ENCODE measurements at regions not wholly inside any gene's neighbourhood (a gene's known extent, or its start where the extent isn't known, plus 50 kb on each side); places are given as distances from the start of the nearest gene placed in this dataset.
"Not testable (repeated sequence)": the region's sequence is repeated elsewhere in the genome, so short reads cannot be mapped to it uniquely, and the experiment has no call there.

- DNase-seq: no peak
These were observed 170.5 kb downstream of the SEPTIN7 start for GRCh38 chr7:35971133-35971891.

DNA sequence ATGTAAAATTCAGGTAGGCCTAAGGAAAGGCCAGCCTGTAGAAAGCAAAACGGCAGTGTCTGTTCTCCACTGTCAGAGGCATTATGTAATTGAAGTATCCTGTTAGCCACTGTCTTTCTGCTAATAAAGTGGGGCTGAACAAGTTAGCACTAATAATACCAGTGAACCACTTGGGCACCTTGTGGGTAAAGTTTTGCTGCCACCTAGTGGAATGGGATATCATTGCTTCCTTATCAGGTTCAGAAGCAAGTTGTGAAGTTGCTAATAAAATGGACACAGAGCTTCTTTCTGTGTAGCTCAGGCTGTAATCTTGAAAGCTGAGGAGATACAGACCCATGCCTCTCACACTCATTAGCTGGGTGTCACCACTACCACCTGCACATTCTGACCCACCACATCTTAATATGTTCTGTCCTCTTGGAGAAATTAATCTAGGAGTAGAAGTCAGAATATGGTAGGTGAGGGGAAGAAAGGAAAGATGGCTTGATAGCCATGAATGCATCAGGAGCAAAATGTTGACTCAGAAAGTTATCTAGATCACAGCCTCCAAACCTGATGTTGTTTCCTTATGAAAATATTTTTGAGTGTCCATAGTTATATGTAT is 175.1 kb downstream of the SEPTIN7 start:
- DNase-seq: peak; percentile 57 to 75

- DNase-seq: not testable (repeated sequence)
These were observed 174.0 kb upstream of the EEPD1 start for GRCh38 chr7:35978816-35979640.

DNA sequence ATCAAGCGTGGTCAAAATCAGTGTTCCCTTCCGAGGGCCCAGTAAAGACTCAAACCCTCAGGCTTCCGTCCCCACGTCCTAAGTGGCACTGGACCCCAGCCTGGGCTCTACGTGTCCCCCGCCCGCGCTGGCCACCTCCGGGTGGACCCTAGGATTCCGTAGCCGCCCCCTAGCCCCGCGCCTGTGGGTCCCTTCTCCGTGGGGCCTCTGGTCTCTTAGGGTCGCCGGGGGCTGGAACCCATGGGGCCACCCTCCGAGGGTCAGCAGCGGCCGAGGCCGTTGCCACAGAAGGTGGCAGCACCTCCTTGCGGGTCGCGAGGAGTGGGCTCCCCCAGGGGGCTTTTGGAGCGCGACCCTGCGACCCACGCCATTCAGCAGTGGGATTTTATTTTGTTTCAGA is 170.5 kb upstream of the EEPD1 start:
- DNase-seq: no peak

DNA sequence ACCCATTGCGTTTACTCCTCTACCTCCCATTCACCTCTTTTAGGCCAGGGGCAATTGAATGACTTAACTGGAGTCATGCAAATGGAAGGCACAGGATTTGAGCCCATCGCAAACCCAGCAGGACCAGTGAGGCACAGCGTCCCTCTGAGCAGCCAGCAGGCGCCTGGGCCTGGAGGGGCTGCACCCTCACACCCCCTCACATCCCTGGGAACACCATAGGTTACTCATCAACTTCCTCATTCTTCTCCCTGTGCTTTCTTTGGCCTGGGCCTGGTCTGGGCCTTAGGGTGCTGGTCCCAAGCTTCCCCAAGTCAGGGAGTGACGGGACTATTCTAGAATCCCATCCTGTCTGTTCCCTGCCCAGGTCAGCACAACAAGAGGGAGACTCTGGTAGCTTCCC is 169.4 kb upstream of the EEPD1 start:
- no peak for DNase-seq

DNA sequence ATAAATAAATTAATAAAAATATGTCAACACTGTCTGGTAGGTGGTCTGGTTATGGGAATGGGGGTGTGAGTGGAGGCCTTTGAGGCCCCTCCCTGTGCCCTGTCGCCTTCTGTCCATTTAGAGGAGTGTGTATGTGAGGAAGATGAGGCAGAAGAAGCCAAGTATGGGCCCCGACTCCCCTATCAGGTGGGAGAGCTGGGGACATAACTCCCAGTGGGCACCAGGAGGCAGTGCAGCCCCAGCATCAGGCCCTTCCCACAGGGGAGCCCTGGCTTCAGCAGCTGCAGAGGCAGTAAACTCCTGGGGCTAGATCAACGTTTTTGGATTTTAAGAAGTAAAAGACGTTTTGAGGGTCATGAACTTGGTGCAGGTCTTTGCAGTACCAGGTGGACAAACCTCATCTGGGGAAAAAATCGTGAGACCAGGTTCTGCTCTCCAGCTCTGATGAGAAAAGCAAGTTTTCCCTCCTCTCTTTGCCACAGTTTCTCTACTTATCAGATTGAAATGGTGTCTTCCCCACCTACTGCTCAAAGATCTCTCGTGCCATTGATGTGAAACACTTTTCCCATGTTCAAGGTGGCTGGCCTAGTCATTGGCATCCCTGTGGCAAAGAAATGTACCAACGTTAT is 167.8 kb upstream of the EEPD1 start:
- peak; percentile 61 to 73 for DNase-seq

GRCh38 chr7:35987016-35987415 is 166.0 kb upstream of the EEPD1 start:
- DNase-seq: no peak

DNA sequence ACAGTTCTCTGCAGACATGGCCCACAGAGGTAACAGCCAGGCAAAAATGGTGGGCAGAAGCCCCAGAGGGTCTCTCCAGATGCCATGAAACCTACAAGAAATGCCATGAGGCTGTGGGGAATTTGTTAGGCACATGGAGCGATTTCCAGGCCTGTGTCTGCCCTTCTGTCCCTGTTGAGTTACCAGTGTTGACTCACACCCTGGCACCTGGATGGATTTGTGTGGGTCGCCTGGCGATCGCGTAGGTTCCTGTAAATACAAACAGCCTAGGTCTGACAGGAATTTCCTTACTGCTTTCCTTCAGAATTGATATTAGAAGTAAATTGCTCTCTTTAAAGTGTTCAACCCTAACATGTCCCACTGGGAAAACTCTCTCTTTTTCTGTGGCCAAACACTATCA is 164.9 kb upstream of the EEPD1 start:
- DNase-seq: no peak

DNA sequence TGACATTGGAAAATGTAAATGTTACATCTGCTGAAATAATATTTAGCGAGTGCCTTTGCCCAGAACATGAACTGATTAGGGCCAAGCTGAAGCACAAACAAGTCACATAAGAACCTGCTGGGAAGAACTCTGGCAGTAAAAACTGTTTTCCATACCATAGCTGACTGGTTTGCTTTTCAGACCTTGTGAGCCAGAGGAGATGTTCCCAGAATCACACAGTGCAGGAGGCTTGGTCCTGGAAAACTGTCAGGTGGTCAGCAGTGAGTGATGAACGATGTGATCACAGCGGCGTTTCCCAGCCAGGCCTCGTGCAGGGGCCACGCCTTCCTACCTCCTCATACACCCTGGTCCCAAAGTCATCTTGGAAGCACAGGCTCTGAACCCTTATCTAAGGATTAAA is 164.2 kb upstream of the EEPD1 start:
- DNase-seq: no peak

- DNase-seq: no peak
These were observed 161.4 kb upstream of the EEPD1 start for GRCh38 chr7:35991511-35992232.

GRCh38 chr7:35992436-35992835 is 160.6 kb upstream of the EEPD1 start:
- no peak for DNase-seq

DNA sequence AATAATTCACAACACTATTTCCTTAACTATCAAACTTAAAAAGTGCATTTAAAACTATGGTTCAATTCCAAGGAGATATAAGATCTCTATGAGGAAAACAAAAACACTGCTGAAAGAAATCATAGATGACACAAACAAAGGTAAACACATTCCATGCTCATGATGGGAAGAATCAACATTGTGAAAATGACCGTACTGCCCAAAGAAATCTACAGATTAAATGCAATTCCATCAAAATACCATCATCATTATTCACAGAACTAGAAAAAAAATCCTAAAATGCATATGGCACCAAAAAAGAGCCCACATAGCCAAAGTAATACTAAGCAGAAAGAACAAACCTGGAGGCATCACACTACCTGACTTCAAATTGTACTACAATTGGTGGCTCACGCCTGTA is 159.9 kb upstream of the EEPD1 start:
- no peak for DNase-seq

GRCh38 chr7:35993676-35994606 is 159.1 kb upstream of the EEPD1 start:
- no peak for DNase-seq

DNA sequence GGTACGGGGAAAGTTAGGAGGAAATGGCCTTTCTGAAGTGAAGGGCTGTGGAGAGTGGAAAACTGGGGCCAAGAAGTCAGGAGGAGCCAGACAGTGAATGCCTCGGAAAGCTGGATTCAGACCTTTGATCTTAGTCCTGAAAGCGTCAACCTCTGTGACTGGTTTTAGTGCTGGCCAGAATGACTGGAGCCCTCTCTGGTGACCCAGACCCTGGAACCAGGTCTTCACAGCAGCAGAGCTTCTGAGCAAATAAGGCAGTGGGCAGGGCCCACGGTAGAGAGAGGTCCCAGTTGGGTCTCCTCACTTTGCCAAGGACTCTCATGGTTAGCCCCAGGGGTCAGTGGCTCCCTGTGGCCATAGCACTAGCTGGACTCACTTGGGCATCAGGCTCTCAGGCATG is 157.7 kb upstream of the EEPD1 start:
- no peak for DNase-seq

DNA sequence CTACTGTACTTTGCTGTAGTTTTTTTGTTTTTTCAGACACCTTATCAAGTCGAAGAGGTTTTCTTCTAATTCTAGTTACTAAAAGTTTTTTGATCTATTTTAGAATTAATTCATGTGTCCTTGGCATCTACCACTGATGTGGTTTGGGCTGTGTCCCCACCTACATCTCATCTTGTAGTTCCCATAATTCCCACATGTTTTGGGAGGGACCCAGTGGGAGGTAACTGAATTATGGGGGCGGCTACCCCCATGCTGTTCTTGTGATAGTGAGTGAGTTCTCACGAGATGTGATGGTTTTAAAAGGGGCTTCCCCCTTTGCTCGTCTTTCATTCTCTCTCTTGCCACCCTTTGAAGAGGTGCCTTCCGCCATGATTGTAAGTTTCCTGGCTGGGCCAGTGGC is 154.6 kb upstream of the EEPD1 start:
- DNase-seq: no peak

DNA sequence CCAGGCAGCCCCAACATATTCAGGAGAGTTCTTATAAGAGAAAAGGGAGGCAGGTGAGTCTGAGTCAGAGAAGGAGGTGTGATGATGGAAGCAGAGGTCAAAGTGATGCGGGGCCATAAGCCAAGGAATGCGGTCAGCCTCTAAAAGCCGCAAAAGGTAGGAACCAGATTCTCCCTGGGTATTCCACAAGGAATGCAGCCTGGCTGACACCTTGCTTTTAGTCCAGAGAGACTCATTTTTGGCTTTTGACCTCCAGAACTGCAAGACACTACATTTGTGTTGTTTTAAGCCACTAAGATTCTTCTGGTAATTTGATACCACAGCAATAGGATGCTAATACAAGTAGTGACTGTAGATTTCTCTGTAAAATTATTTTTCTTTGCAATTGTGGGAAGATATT is 151.5 kb upstream of the EEPD1 start:
- DNase-seq: no peak

GRCh38 chr7:36002900-36003299 is 150.2 kb upstream of the EEPD1 start:
- DNase-seq: no peak

- no peak for DNase-seq
These were observed 149.7 kb upstream of the EEPD1 start for GRCh38 chr7:36003343-36003742.

GRCh38 chr7:36005293-36005692 is 147.8 kb upstream of the EEPD1 start:
- DNase-seq: no peak

DNA sequence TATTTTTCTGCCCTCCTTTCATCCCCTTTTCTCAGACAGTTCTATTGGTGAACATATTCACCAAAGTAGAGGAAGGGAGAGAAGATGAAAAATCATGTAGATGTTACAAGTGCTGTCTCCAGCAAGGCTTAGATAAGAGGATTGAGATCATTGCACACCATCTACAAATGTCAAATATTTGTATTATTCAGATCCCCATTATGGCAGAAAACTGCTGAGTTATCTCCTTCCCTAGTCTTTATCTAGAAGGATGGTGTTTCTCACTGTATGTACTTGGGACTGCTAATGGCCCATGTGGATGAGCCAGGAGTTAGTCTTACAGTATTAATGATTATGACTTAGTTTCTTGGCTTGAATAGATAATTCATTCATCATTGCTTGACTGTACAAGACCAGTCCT is 147.2 kb upstream of the EEPD1 start:
- no peak for DNase-seq

Data from right lung (tissue), 2 donors.